ENCODE measurements at regions not wholly inside any gene's neighbourhood (a gene's known extent, or its start where the extent isn't known, plus 50 kb on each side); places are given as distances from the start of the nearest gene placed in this dataset.

DNA sequence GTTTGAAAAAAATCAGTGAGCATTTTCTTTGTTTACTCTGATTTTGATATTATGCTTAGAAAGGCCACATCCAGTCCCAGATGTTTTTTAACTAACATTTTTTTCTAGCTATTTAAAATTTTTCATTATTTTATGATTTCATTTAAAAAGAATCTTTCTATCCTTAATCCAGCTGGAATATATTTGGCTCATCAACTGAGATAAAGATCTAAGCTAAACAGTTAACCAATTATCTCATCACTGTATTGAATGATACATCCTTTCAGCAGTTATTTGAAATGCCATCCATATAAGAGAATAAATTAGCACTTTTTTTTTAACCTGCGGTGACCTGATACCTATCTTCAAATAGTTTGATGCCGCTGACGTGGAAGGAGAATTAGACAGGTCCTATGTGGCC lies 245.5 kb upstream of the COPS8 start:
- no peak for TF ChIP-seq POLR2A (IDR thresholded peaks at IDR 0.05)
- TF ChIP-seq CTCF (IDR thresholded peaks at IDR 0.05), result no peak
- TF ChIP-seq EP300 (IDR thresholded peaks at IDR 0.05), result no peak

Data from ovary (tissue), 3 donors.